ENCODE measurements at regions not wholly inside any gene's neighbourhood (a gene's known extent, or its start where the extent isn't known, plus 50 kb on each side); places are given as distances from the start of the nearest gene placed in this dataset.
"Not testable (repeated sequence)": the region's sequence is repeated elsewhere in the genome, so short reads cannot be mapped to it uniquely, and the experiment has no call there.

- peaks cover 11% of the 10 kb centered on the region for H3K4me1 Mint-ChIP-seq (ENCODE audit: low read depth)
- no peak for TF ChIP-seq CTCF (IDR thresholded peaks at IDR 0.05; ENCODE audit: unreplicated experiment)
- H3K4me3 Mint-ChIP-seq (ENCODE audit: low read depth): no peak overlapping the region
- no peak for DNase-seq (ENCODE audit: low spot score, unreplicated experiment)
- no peaks in the 10 kb centered on the region for H3K36me3 Mint-ChIP-seq (ENCODE audit: insufficient read depth)
- no peak overlapping the region for H3K27ac Mint-ChIP-seq
- no peaks in the 10 kb centered on the region for H3K27me3 Mint-ChIP-seq
- no peaks in the 10 kb centered on the region for H3K9me3 Mint-ChIP-seq (ENCODE audit: low read depth)
Measured at GRCh38 chrX:124455966-124456365, 109.6 kb downstream of the SH2D1A start.

GRCh38 chrX:124459851-124460250 is 113.5 kb downstream of the SH2D1A start:
- not testable (repeated sequence) for H3K27ac Mint-ChIP-seq; H3K36me3 Mint-ChIP-seq (ENCODE audit: insufficient read depth); H3K9me3 Mint-ChIP-seq (ENCODE audit: low read depth); H3K4me3 Mint-ChIP-seq (ENCODE audit: low read depth); H3K27me3 Mint-ChIP-seq; DNase-seq (ENCODE audit: low spot score, unreplicated experiment)
- H3K4me1 Mint-ChIP-seq (ENCODE audit: low read depth): peaks cover 18% of the 10 kb centered on the region

- Mint-ChIP-seq H3K4me3 (ENCODE audit: low read depth) (no peak overlapping the region), H3K27ac (peak overlapping the region; percentile 47), H3K27me3 (no peaks in the 10 kb centered on the region), H3K9me3 (ENCODE audit: low read depth) (peaks cover 3% of the 10 kb centered on the region), H3K4me1 (ENCODE audit: low read depth) (peaks cover 10% of the 10 kb centered on the region), H3K36me3 (ENCODE audit: insufficient read depth) (no peaks in the 10 kb centered on the region)
- no peak for TF ChIP-seq CTCF (IDR thresholded peaks at IDR 0.05; ENCODE audit: unreplicated experiment)
- DNase-seq (ENCODE audit: low spot score, unreplicated experiment): no peak
Measured at GRCh38 chrX:124462931-124463330, 116.6 kb downstream of the SH2D1A start.

GRCh38 chrX:124467202-124467601 is 120.8 kb downstream of the SH2D1A start:
- no peak for TF ChIP-seq CTCF (IDR thresholded peaks at IDR 0.05; ENCODE audit: unreplicated experiment)
- H3K27ac Mint-ChIP-seq: no peak overlapping the region
- no peaks in the 10 kb centered on the region for H3K27me3 Mint-ChIP-seq
- H3K4me1 Mint-ChIP-seq (ENCODE audit: low read depth): peaks cover 7% of the 10 kb centered on the region
- no peak overlapping the region for H3K4me3 Mint-ChIP-seq (ENCODE audit: low read depth)
- DNase-seq (ENCODE audit: low spot score, unreplicated experiment): no peak
- no peaks in the 10 kb centered on the region for H3K9me3 Mint-ChIP-seq (ENCODE audit: low read depth)
- no peaks in the 10 kb centered on the region for H3K36me3 Mint-ChIP-seq (ENCODE audit: insufficient read depth)

GRCh38 chrX:124475358-124475757 is 129.0 kb downstream of the SH2D1A start:
- no peak for TF ChIP-seq CTCF (IDR thresholded peaks at IDR 0.05; ENCODE audit: unreplicated experiment)
- H3K4me1 Mint-ChIP-seq (ENCODE audit: low read depth): peaks cover 16% of the 10 kb centered on the region
- no peak overlapping the region for H3K4me3 Mint-ChIP-seq (ENCODE audit: low read depth)
- no peak for DNase-seq (ENCODE audit: low spot score, unreplicated experiment)
- H3K36me3 Mint-ChIP-seq (ENCODE audit: insufficient read depth): no peaks in the 10 kb centered on the region
- H3K27ac Mint-ChIP-seq: no peak overlapping the region
- no peaks in the 10 kb centered on the region for H3K27me3 Mint-ChIP-seq
- H3K9me3 Mint-ChIP-seq (ENCODE audit: low read depth): no peaks in the 10 kb centered on the region

GRCh38 chrX:124476562-124476961 is 130.2 kb downstream of the SH2D1A start:
- no peaks in the 10 kb centered on the region for H3K27me3 Mint-ChIP-seq
- peaks cover 6% of the 10 kb centered on the region for H3K9me3 Mint-ChIP-seq (ENCODE audit: low read depth)
- peaks cover 22% of the 10 kb centered on the region for H3K4me1 Mint-ChIP-seq (ENCODE audit: low read depth)
- H3K4me3 Mint-ChIP-seq (ENCODE audit: low read depth): no peak overlapping the region
- no peaks in the 10 kb centered on the region for H3K36me3 Mint-ChIP-seq (ENCODE audit: insufficient read depth)
- no peak overlapping the region for H3K27ac Mint-ChIP-seq
- TF ChIP-seq CTCF (IDR thresholded peaks at IDR 0.05; ENCODE audit: unreplicated experiment): no peak
- DNase-seq (ENCODE audit: low spot score, unreplicated experiment): no peak
